Heart left ventricle (tissue), 16 donors: ENCODE measurements at regions not wholly inside any gene's neighbourhood (a gene's known extent, or its start where the extent isn't known, plus 50 kb on each side); places are given as distances from the start of the nearest gene placed in this dataset.

Experiments used
- ATAC-seq, 4 donors: fragments of 200-7000 bp; cut with Tn5 transposase; one replicate each; pipeline ENCODE4 v1.9.1; 2020 to 2022; ENCODE audit warnings: moderate library complexity in 4 of 4, mild to moderate bottlenecking in 3 of 4, moderate number of reproducible peaks in 1 of 4
- DNase-seq, 5 donors: peaks; one replicate each; pipeline ENCODE4 v3.0.0-alpha.2; 2020
- H3K27ac ChIP-seq, 12 donors: fragments of 200-600 bp; sonication (generic) in 4 of 12; one replicate each; pipeline versions ENCODE4 v1.5.0 to v1.8.0; 2016 to 2022; ENCODE audit warnings: mild to moderate bottlenecking in 2 of 12
- H3K27me3 ChIP-seq, 9 donors: fragments of 200-600 bp; sonication (generic) in 2 of 9; one replicate each; pipeline versions ENCODE4 v1.5.1 to v1.8.0; 2016 to 2022; ENCODE audit warnings: mild to moderate bottlenecking in 3 of 9
- H3K36me3 ChIP-seq, 9 donors: fragments of 200-600 bp; sonication (generic) in 2 of 9; one replicate each; pipeline versions ENCODE4 v1.5.0 to v1.8.0; 2018 to 2022; ENCODE audit warnings: mild to moderate bottlenecking in 2 of 9
- H3K4me1 ChIP-seq, 12 donors: fragments of 200-600 bp; sonication (generic) in 4 of 12; one replicate each; pipeline versions ENCODE4 v1.5.0 to v1.8.0; 2016 to 2022; ENCODE audit warnings: mild to moderate bottlenecking in 3 of 12
- H3K4me3 ChIP-seq, 12 donors: fragments of 200-600 bp; sonication (generic) in 4 of 12; one replicate each; pipeline versions ENCODE4 v1.5.0 to v1.8.0; 2017 to 2022; ENCODE audit warnings: mild to moderate bottlenecking in 9 of 12, moderate library complexity in 4 of 12
- H3K9me3 ChIP-seq, 12 donors: fragments of 200-600 bp; sonication (generic) in 4 of 12; one replicate each; pipeline versions ENCODE4 v1.5.0 to v1.8.0; 2016 to 2022; ENCODE audit warnings: mild to moderate bottlenecking in 1 of 12
- POLR2A ChIP-seq, 2 donors: fragments of 450-650 bp; IDR thresholded peaks; one replicate each; pipeline ENCODE4 v1.6.1; 2017; ENCODE audit warnings: antibody characterized with exemption in 2 of 2, mild to moderate bottlenecking in 2 of 2, moderate library complexity in 2 of 2
- WGBS, 4 donors: extraction: QIAGEN DNeasy Blood & Tissue Kit in 2 of 4; methylation state at CpG; one replicate each; pipeline versions ENCODE4 v1.1.5 to v1.1.7; 2013 to 2018; 5-methylcytosine and 5-hydroxymethylcytosine counted together
- intact Hi-C, 10 donors: fragments of 100-400 bp; cut with DNase I; formaldehyde crosslinking; loops; one replicate each; pipeline versions ENCODE4 v1.11.1 to v1.14.2; 2022
- TF ChIP-seq, protein P1 (sequence below), 12 donors: fragments of 200-600 bp; sonication (generic) in 4 of 12; IDR thresholded peaks; one replicate each; pipeline versions ENCODE4 v1.5.0 to v1.8.0; 2018 to 2022; ENCODE audit warnings: antibody characterized with exemption in 12 of 12, mild to moderate bottlenecking in 5 of 12
- donor health status: ischemic (EF 13 %, LVEDD 7.1; RV severe dilation, severe dysfunction).
- donor health status: healthy with polysubstance abuse.
- donor health status: DM: no; HTN: yes; CAD: no.
- donor health status: DM: no; HTN: no; CAD: no.
- donor health status: ischemic (EF 25% LVEDD 6.9; RV normal size, moderate dysfunction).
- donor health status: ischemic (EF 25% LVEDD 5.7; RV mildly dilated, moderate dysfunction).
- donor health status: healthy.
- donor health status: DM: yes; HTN: yes; CAD: no.
- donor health status: ischemic (EF 35%, LVEDD 5.7; RV mildly dilated, moderate dysfunction).
- donor health status: nonischemic (EF 11% LVEDD 7.7; RV severe dilation, severe dysfunction).
- donor health status: DM: yes; HTN: yes; CAD: no.
- donor health status: PGD.
- donor health status: ischemic (EF 29% LVEDD 5.4; RV normal size, mild dysfunction).
- donor health status: nonischemic (EF 23%, LVEDD 6.1; RV moderate dilation, normal function).

DNA sequence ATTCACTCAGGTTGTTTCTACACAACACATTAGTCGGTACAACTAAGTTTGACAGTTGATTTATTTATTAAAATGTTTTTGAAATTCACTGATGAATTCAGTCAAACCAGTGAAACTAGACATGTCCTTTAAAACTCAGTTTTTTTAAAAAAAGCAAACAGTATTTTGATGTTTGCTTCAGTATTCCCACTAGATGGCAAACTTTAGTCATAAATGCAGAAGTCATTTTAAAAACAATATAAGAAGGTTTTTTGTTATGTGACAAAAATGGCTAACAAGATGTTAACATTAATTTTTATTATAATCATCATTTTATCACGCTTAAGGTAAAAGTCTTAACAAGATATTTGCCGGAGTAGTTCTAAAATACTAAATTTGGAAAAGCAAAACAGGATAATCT, 1337.8 kb upstream of the DIAPH2 start:
- TF ChIP-seq, protein P1, sequence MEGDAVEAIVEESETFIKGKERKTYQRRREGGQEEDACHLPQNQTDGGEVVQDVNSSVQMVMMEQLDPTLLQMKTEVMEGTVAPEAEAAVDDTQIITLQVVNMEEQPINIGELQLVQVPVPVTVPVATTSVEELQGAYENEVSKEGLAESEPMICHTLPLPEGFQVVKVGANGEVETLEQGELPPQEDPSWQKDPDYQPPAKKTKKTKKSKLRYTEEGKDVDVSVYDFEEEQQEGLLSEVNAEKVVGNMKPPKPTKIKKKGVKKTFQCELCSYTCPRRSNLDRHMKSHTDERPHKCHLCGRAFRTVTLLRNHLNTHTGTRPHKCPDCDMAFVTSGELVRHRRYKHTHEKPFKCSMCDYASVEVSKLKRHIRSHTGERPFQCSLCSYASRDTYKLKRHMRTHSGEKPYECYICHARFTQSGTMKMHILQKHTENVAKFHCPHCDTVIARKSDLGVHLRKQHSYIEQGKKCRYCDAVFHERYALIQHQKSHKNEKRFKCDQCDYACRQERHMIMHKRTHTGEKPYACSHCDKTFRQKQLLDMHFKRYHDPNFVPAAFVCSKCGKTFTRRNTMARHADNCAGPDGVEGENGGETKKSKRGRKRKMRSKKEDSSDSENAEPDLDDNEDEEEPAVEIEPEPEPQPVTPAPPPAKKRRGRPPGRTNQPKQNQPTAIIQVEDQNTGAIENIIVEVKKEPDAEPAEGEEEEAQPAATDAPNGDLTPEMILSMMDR (IDR thresholded peaks at IDR 0.05) = peak in 3 of 12 donors; percentile 13 to 24 (median 14)
- TF ChIP-seq POLR2A (IDR thresholded peaks at IDR 0.05) = no peak
- Histone ChIP-seq H3K27me3 (no peaks in the 10 kb centered on the region), H3K4me1 (no peaks in the 10 kb centered on the region), H3K27ac (no peak overlapping the region), H3K9me3 (no peaks in the 10 kb centered on the region), H3K4me3 (no peak overlapping the region), H3K36me3 (no peaks in the 10 kb centered on the region)
- no peak for ATAC-seq
- DNase-seq = no peak
- 46 to 62% (median 49%) methylated on average over 3 of the region's 3 CpGs for WGBS, 4 donors
- intact Hi-C loops = no loop called here

DNA sequence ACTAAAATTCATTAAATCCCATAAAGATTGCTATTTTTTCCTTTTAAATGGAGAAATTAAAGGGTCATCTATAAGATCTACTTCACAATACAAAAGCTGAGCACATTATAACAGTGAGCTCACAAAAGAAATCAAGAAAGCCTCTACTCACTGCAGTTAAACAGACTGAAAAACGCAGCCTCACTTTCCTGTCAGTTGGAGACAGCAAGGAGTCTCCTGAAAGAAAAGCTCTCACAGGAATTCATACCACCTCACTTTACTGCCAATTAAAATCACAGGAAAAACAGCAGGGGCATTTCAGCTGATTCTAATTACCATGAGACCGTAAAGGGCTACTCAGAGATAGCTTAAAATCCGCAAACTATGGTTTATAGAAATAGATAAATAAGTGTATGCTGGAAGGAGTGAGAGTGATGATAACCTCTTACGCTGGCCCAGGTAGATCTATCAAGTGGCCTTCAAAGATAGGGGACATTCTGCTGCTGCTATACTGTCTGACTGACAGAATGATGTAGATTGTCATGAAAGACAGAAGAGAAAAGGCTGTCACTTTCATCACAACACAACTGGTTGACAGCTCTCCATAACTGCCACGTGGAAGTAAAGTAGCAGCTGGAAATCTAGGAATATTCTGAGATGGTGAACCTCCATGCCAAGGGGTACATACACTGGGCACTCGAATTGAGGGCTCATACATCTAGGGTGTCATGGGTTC, 1333.7 kb upstream of the DIAPH2 start:
- Histone ChIP-seq H3K36me3 (no peaks in the 10 kb centered on the region), H3K4me3 (no peak overlapping the region), H3K4me1 (no peaks in the 10 kb centered on the region), H3K27me3 (no peaks in the 10 kb centered on the region), H3K27ac (no peak overlapping the region), H3K9me3 (no peaks in the 10 kb centered on the region)
- intact Hi-C loops = no loop called here
- DNase-seq (no peak), ATAC-seq (no peak)
- WGBS, 4 donors = 29 to 39% (median 33%) methylated on average over 6 of the region's 6 CpGs
- TF ChIP-seq, protein P1 (IDR thresholded peaks at IDR 0.05) = no peak
- TF ChIP-seq POLR2A (IDR thresholded peaks at IDR 0.05) = no peak

DNA sequence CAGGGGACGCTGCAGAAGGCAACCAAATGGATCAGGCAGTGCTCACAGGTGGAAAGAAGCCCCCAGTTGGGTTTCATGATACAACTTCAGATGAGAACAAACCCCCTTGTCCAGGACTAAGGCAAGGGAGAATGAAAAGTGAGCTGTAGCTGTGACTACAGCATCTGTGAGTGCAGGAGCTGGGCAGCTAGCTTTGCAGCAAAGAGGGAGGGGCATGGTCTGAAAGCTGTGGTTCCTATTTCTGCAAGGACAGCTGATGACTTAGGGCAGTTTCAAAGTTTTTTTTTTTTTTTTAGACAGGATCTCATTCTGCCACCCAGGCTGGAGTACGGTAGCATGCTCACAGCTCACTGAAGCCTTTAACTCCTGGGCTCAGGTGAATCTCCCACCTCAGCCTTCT, 1317.4 kb upstream of the DIAPH2 start:
- 64 to 88% (median 80%) methylated on average over 2 of the region's 2 CpGs for WGBS, 4 donors
- DNase-seq (no peak), ATAC-seq (no peak)
- Histone ChIP-seq H3K36me3 (no peaks in the 10 kb centered on the region), H3K27me3 (no peaks in the 10 kb centered on the region), H3K4me1 (no peaks in the 10 kb centered on the region), H3K9me3 (no peaks in the 10 kb centered on the region), H3K27ac (no peak overlapping the region), H3K4me3 (no peak overlapping the region)
- TF ChIP-seq POLR2A (IDR thresholded peaks at IDR 0.05) = no peak
- TF ChIP-seq, protein P1 (IDR thresholded peaks at IDR 0.05) = no peak
- intact Hi-C loops = loop anchor here in 1 of 10 donors (10.0 kb wide), 1 partner anchor 58 kb away; no protein-coding TSS in a partner anchor

DNA sequence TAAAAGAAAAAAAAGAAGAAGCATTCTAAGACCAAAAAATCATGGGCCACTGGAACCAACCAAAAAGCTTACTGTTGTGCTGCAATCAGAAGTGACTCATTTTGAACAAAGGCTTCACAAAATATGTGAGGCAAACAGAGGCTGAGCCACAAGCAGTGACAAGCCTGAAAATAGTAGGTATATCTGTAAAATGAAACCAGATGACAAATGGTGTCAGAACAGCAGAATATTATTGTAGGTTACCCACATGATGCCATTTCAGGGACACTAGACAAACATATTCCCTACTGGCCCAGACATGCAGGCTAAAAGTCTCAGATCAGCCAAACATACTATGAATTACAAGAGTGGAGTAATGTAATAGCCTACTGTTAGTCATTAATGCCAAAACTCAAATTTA, 1301.8 kb upstream of the DIAPH2 start:
- Histone ChIP-seq H3K9me3 (no peaks in the 10 kb centered on the region), H3K4me3 (no peak overlapping the region), H3K27me3 (peaks cover 0 to 4% (median 0%) of the 10 kb centered on the region in 9 donors), H3K27ac (no peak overlapping the region), H3K36me3 (no peaks in the 10 kb centered on the region), H3K4me1 (no peaks in the 10 kb centered on the region)
- TF ChIP-seq, protein P1 (IDR thresholded peaks at IDR 0.05) = no peak
- no peak for TF ChIP-seq POLR2A (IDR thresholded peaks at IDR 0.05)
- ATAC-seq (no peak), DNase-seq (no peak)
- intact Hi-C loops = no loop called here
